D341Med (cell line): ENCODE measurements at regions not wholly inside any gene's neighbourhood (a gene's known extent, or its start where the extent isn't known, plus 50 kb on each side); places are given as distances from the start of the nearest gene placed in this dataset.

Experiments
- DNase-seq: peaks from one replicate; pipeline ENCODE4 v3.0.0; 2012; ENCODE audit warnings: low spot score

DNA sequence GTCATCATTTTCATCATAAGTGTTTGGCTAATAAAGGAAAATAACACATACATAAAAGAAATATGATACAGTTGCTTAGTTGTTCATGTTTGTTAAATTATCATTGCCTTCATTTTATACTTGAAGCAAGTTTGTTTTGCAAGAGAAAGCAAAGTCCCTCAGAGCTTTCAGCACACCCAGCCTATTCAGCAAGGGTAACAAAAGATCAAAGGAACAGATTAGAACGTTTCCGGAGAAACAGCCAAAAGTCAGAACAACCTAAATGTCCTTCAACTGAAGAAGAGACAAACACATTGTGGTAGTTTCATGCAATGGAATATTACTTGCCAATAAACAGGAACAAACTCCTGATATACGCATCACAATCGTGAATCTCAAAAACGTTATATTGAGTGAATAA lies 380.7 kb downstream of the MZT1 start:
- no peak for DNase-seq

DNA sequence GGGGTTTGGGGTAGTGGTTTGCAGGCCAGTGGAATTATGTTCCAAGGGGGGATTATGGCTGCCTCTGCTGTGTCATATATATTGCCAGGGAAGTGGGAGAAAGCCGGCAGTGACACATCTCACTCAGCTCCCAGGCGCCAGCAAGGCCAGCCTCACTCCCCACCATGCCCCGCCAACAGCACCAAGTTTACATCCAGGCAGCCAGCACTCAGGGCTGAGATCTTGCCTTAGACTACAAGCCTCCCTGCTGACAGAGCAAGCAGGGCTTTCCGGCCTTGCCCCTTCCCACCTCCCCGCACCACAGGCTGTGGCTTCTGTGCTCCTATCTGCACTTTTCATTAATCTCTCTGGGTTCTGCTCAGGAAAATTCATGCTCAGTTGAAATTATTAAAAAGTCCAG lies 385.1 kb downstream of the MZT1 start:
- no peak for DNase-seq

DNA sequence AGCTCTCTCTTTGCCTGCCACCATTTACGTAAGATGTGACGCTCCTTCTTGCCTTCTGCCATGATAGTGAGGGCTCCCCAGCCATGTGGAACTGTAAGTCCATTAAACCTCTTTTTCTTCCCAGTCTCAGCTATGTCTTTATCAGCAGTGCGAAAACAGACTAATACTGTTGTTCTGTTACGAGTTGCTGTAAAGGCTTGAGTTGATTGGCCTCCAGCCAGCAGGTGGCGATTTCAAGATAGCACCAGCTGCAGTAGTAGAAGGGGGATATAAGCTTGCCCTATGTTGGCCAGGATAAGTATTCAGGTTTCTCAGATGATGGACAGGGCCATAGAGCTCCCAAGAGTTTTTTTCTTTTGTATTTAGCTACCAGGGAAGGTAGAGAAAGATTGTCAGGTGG lies 385.5 kb downstream of the MZT1 start:
- DNase-seq, result no peak

- DNase-seq, result no peak
These were observed 409.9 kb downstream of the MZT1 start for GRCh38 chr13:72317346-72318109.

DNA sequence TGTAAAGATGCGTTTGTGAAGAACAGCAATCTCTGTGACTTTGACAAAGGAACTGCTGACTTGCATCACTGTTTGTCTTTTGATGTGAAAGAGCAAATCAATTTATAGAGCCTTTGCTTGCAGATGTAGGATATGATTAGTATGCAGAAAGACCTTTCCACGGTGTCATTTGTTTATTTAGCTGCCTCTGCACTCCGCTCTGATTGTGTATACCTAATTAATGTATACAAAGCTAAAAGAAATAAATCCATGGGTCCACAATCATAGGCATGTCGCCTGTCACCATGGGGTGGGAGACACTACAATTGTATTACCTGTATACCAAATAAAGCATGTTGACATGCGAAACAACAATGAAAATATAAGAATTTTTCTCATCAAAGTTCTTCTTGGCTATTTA lies 410.7 kb downstream of the MZT1 start:
- no peak for DNase-seq

DNA sequence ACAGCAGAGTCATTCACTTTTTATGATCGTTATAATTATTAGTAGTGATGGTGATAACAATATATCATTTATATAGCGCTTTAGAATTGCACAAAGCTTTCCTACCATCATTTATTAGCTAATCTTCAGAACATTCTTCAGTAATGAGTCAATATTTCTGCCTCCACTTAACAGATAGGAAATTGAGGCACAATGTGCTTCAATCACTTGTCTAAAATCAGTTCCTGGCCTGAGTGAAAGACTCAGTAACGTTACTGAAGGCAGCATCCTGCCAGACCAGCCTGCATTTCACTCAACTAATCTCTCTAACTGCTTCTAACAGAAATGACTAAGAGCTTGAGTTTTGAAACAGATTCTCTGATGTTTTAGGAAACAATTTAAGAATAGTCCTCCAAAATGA lies 412.1 kb downstream of the MZT1 start:
- DNase-seq, result no peak

- DNase-seq, result no peak
These were observed 413.2 kb downstream of the MZT1 start for GRCh38 chr13:72314210-72314609.

DNA sequence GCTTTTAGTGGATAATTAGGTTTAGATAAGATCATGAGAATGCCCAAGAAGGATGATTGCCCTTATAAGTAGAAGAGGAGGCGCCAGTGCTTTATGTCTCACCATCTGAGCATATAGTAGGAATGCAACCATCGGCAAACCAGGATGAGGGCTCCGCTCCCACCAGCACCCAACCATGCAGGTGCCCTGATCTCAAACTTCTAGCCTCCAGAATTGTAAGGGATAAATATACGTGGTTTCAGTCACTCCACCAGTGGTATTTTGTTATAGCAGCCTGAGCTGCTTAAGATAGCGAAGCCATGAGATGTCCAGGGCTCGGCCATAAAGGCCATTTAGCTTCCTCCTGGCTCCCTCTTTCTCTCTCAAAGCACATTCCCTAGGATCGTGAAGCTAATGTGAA lies 413.9 kb downstream of the MZT1 start:
- no peak for DNase-seq

- no peak for DNase-seq
These were observed 423.3 kb downstream of the MZT1 start for GRCh38 chr13:72303941-72304746.

GRCh38 chr13:72296246-72296645 lies 429.2 kb upstream of the DACH1 start:
- DNase-seq, result no peak

- DNase-seq, result no peak
These were observed 428.1 kb upstream of the DACH1 start for GRCh38 chr13:72295153-72295552.

DNA sequence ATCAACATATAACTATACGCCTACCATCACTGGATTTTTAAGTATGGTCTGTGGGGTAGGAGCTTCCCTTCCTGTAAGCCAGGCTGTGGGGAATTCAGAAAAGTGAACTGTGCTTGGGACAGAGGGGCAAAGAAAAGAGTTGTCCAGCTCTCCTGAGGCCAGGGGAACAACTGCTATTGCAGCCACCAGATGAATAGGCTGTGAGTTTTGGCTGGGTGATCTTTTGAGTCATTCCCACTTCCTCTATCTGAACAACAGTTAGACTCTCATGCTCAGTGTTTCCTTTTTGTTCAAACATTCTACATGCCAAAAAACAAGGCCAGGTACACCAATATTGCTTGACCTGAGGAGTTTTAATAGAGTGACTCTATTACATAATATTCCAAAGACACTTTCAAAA lies 426.2 kb upstream of the DACH1 start:
- no peak for DNase-seq

GRCh38 chr13:72290962-72291681 lies 424.1 kb upstream of the DACH1 start:
- no peak for DNase-seq

DNA sequence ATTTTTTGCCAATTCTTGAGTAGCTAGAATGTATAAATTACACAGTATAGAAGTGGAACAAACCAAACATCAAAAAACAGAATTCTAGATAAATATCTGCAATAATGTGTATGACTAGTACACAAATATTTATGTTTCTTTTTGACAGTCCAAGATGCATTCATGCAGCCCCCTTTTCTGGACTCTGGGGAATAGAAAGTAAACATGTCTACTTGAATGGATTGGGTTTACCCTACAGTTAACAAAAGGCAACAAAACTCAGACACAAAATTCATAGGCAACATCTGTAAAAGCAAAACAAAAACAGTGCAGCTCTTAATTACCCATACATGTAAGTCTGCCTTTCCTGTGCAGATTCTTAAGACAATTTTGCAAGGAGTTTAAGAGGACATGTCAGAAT lies 419.4 kb upstream of the DACH1 start:
- DNase-seq, result no peak

DNA sequence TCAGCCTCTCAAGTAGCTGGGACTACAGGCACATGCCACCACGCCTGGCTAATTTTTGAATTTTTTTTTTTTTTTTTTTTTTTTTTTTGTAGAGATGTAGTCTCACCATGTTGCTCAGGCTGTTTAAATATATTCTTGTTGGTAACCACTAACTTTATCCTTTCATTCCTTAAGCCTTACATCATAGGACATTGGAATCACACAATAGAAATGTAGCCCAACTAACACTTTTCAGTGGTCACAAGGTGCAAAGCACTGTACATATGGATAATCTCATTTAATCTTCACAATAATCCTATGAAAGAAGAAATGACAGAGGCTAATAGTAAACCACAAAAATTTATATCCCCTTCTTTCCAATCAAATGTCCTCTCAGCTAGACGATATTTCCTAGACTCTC lies 417.8 kb upstream of the DACH1 start:
- DNase-seq, result no peak

DNA sequence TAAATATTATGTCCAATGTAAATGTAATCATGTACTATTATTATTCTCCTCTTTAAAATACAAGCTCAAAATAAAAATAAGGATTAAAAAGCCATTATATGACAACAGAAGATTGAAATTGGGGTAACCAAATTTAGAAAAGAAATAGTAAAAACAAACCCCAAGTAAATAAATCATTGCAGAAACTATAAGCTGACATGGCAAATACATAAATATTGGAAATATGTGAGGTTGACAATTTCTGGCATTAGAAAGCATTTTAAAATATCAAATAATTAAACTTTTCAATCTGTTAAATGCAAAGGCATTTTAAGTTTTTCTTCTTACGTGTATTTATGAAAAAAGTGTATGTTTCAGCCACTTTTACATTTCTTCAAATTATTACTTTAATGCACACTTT lies 394.7 kb upstream of the DACH1 start:
- DNase-seq, result no peak

DNA sequence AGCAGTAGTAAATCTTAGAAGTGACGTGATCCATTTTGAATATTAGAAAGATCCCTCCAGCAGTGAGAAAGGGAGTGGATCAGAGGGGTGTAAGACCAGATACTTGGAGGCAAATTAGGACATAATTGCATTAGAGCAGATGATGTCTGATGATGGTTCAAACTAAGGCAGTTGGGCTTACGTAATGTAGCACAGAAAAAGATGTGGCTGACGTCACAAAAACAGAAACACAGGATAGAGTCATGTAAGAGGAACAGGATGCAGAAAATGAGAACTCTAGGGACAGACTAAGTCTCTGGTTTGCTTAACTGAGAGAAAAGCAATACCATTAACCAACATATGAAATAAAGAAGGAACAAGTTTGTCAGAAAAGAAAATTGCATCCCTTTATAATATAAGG lies 392.5 kb upstream of the DACH1 start:
- DNase-seq, result no peak

DNA sequence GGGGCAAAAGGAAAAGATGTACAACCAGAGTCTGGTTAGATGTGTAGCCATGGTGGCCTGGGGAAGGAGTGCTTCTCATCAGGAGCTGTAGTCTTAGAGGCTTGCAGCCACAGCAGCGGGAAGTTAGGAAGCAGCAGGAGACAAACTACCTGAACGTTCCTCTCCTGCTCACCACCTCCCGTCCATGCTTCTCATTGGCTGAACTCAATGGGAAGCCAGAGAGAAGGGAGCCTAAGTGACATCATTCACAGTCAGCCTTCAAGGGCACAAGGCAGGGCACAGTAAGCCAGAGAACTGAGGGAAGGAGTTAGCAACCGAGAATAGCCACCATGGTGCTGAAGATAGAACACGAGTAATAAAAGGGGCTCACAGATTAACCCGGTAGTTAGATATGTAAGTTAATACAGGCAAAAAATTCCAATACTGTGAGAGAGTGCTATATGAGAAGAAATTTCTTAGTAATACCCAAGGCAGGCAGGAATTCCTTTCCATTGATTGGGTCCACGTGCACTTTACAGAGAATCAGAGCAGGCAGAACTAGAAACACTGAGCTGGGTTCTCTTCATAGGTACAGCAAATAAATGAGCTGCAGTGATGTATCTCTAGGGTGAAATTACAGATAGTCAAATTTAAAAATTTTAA lies 391.5 kb upstream of the DACH1 start:
- DNase-seq, result no peak

- peak; percentile 66 for DNase-seq
These were observed 388.9 kb upstream of the DACH1 start for GRCh38 chr13:72255908-72256307.

DNA sequence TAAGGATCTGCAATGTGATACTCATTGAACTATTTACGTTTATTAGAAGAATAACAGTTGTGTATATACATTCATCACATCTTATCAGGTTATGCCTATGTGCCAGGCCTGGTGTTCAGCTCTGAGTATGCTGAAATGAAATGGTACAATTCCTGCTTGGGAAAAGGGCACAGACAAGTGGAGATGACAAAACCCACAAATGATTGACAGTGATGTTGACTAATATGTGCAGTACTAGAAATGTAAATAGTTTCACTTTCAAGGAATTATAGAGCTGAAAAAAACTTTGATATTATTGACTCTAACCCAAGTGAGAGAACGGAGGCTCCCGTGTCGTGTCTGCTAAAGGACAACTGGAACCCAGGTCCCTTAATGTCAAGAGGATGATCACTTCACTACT lies 386.8 kb upstream of the DACH1 start:
- DNase-seq, result no peak

GRCh38 chr13:72246396-72246795 lies 379.4 kb upstream of the DACH1 start:
- DNase-seq, result no peak

GRCh38 chr13:72244788-72245187 lies 377.8 kb upstream of the DACH1 start:
- no peak for DNase-seq

GRCh38 chr13:72230131-72230530 lies 363.1 kb upstream of the DACH1 start:
- no peak for DNase-seq
